Right hindlimb (tissue), 1 donor: ENCODE measurements at regions not wholly inside any gene's neighbourhood (a gene's known extent, or its start where the extent isn't known, plus 50 kb on each side); places are given as distances from the start of the nearest gene placed in this dataset.
"Not testable (repeated sequence)": the region's sequence is repeated elsewhere in the genome, so short reads cannot be mapped to it uniquely, and the experiment has no call there.

Experiments used
- DNase-seq: peaks from one replicate; pipeline ENCODE4 v3.0.0-alpha.2; 2018

- peak; percentile 35 for DNase-seq
Measured at GRCh38 chr2:43070030-43070429, 156.4 kb downstream of the ZFP36L2 start.

GRCh38 chr2:43068631-43069517 is 157.5 kb downstream of the ZFP36L2 start:
- DNase-seq: no peak

DNA sequence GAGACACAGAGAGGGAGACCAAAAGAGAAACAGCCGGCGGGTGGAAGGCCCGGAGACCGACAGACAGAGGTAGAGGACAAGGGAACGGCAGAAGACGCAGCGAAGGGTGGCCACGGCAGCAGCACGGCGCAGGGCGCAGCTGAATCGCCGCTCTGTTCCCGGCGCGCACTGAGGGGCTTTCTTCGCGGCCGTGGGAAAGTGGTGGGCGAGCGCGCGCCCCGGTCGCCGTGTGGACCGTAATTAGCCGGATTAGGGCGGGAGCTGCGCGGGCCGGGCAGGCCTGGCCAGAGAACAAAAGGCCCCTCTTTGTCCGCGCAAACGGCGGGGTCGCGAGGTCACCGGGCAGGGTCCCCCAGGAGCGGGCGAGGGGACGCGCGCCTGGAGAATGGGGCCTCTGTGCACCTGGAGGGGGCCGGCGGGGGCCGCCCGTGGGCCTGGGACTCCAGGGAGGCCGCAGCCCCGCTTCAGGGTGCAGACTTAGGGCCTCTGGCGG is 158.3 kb downstream of the ZFP36L2 start:
- DNase-seq: peak; percentile 33

GRCh38 chr2:43067254-43068040 is 159.0 kb downstream of the ZFP36L2 start:
- peak; percentile 22 for DNase-seq

GRCh38 chr2:43066541-43067253 is 159.7 kb downstream of the ZFP36L2 start:
- DNase-seq: not testable (repeated sequence)

DNA sequence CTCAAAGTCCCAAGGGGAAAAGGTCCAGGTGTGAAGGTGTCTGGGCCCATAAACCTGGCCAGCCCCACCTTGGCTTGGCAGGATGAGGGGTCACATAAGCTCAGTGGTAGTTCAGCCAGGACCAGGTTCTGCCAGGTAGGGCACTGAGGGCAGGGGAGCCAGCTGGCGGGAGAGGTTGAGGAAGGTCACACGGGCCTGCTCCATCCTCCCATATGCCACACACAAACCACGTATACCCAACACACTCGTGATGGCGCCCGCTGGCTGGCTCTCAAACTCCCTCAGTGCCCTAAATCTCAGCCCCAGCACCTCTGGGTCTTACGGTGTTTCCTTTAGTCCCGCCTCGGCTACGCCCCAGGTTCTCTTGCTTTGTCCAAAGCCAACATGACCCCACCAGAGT is 160.5 kb downstream of the ZFP36L2 start:
- DNase-seq: no peak

DNA sequence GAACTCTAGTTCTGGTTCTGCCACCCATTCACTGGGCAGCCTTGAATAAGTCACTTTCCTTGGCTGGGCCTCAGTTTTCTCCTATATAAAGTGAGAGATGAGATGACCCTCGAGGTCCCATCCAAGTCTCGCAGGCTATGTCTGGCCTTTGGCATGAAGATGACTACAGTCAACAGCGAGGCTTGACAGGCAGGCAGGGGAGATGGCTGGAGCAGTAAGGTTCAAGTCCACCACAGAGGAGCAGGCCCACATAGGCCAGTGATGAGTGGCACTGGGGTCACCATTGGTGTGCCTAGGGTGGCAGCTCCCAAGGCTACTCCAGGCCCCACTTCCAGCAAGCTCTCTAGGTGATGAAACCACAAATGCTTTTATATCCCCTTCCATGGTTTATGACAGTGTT is 161.4 kb downstream of the ZFP36L2 start:
- DNase-seq: no peak

GRCh38 chr2:43063096-43063495 is 163.3 kb downstream of the ZFP36L2 start:
- DNase-seq: not testable (repeated sequence)

DNA sequence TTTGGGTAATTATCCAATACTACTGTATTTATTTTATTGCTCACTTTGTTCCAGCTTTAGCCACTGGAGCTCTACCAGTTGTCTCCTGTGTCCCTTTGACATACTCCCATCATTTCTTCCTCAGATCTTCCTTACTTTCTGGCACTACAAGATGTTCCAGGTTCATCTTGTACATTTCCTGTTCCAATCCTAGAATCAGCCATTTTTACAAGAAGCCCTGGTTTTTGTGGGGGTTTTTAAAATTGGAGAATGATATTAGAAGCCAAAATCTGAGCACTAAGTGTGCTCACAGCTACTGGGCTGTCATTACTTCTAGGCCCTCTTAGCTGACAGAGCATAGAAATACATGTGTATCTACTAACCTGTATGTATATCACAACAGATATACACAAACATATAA is 164.3 kb downstream of the ZFP36L2 start:
- DNase-seq: no peak

- DNase-seq: no peak
Measured at GRCh38 chr2:43060390-43061016, 165.9 kb downstream of the ZFP36L2 start.

DNA sequence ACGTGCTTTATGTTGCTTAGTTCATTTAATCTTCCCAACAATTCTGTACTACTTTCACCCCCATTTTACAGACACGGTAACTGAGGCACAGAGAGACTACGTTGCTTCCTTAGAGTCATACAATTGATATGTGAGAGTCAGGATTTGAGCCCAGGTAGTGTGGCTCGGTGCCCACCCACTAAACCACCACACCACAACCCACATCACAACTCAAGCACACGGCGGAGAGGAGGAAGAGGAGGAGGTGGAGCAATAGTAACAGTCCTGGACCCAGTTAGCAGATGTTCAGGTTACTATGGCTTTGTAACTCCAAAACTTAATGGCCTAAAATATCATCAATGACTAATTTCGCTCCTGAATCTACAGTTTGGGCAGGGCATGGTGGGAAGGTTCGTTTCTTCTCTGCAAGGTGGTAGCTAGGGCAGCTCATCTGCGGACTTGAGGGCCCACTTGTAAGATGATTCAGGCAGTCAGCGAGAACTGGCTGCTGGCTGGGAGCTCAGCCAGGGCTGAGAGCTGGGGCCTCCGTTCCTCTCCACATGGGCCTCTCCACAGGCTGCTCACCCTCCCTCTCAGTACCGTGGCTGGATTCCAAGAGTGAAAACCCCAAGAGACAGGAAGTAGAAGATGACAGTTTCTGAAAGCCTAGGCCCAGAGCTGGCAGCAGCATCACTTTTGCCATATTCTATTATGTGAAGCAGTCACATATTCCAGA is 167.1 kb downstream of the ZFP36L2 start:
- peak; percentile 90 for DNase-seq

GRCh38 chr2:43058726-43059110 is 167.7 kb downstream of the ZFP36L2 start:
- DNase-seq: no peak

GRCh38 chr2:43057742-43058725 is 168.4 kb downstream of the ZFP36L2 start:
- DNase-seq: no peak

GRCh38 chr2:43057026-43057741 is 169.2 kb downstream of the ZFP36L2 start:
- DNase-seq: no peak

- no peak for DNase-seq
Measured at GRCh38 chr2:43055985-43056384, 170.4 kb downstream of the ZFP36L2 start.

DNA sequence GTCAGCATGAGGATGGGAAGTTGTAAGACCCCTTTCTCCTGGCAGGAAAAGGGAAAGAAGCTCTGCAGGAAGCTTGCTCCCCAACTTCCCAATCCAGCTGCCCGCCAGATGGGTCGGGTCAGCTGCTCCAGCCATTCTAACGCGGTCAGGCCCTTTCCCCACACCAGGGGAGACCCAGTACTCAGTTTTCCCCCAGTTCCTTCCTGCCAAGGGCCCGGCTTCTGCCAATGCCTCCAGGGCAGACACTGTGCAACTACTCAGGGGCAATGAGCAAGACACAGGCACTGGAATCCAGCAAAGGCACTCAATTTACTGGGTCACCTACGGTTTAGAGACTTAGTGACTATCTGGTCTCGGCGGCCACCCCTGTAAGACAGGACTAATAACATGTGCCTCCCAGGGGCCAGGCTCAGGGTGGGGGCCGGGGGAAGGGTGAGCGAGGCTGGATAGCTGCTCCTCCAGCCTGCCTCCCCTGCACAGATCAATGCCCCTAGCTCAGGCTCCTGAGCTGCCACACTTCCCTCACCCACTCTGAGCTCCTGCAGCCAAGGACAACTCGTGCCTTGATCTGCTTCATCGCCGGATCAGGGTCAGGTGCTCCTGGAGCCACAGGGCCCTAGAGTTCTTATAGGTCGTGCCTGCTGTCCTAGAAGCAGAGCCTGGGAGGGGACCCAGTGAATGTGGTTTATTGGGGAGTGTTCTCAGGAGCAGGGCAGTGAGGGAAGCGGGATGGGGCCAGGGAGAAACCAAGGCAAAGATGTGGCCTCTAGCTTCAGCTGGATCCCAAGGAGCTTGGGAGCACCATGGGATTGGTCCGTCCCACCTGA is 171.1 kb downstream of the ZFP36L2 start:
- DNase-seq: no peak

- peak; percentile 53 for DNase-seq
Measured at GRCh38 chr2:43054367-43054766, 172.0 kb downstream of the ZFP36L2 start.

DNA sequence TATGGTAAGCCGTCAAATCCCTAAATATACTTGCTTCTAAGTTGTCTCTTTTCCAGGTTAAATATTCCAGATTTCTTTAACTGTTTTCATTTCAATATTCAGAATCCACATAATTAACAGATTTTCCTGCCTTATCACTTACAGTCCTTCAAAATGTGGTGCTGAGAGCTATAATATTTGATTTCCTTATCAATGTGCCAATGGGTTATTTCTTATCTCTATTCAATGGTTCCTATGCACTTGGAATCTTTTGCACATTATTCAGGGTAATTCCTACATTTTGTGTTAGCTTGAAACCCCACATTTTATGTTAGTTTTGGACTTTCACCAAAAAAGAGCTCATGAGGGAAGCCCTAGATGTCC is 173.5 kb downstream of the ZFP36L2 start:
- DNase-seq: no peak
